ENCODE measurements at regions not wholly inside any gene's neighbourhood (a gene's known extent, or its start where the extent isn't known, plus 50 kb on each side); places are given as distances from the start of the nearest gene placed in this dataset.

- TF ChIP-seq, protein P1, sequence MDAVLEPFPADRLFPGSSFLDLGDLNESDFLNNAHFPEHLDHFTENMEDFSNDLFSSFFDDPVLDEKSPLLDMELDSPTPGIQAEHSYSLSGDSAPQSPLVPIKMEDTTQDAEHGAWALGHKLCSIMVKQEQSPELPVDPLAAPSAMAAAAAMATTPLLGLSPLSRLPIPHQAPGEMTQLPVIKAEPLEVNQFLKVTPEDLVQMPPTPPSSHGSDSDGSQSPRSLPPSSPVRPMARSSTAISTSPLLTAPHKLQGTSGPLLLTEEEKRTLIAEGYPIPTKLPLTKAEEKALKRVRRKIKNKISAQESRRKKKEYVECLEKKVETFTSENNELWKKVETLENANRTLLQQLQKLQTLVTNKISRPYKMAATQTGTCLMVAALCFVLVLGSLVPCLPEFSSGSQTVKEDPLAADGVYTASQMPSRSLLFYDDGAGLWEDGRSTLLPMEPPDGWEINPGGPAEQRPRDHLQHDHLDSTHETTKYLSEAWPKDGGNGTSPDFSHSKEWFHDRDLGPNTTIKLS (IDR thresholded peaks at IDR 0.05; ENCODE audit: borderline replicate concordance, low read depth) = no peak
- TF ChIP-seq, protein P2, sequence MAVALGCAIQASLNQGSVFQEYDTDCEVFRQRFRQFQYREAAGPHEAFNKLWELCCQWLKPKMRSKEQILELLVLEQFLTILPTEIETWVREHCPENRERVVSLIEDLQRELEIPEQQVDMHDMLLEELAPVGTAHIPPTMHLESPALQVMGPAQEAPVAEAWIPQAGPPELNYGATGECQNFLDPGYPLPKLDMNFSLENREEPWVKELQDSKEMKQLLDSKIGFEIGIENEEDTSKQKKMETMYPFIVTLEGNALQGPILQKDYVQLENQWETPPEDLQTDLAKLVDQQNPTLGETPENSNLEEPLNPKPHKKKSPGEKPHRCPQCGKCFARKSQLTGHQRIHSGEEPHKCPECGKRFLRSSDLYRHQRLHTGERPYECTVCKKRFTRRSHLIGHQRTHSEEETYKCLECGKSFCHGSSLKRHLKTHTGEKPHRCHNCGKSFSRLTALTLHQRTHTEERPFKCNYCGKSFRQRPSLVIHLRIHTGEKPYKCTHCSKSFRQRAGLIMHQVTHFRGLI (CRISPR knock-in tag; IDR thresholded peaks at IDR 0.05) = no peak
- TF ChIP-seq, protein P3, sequence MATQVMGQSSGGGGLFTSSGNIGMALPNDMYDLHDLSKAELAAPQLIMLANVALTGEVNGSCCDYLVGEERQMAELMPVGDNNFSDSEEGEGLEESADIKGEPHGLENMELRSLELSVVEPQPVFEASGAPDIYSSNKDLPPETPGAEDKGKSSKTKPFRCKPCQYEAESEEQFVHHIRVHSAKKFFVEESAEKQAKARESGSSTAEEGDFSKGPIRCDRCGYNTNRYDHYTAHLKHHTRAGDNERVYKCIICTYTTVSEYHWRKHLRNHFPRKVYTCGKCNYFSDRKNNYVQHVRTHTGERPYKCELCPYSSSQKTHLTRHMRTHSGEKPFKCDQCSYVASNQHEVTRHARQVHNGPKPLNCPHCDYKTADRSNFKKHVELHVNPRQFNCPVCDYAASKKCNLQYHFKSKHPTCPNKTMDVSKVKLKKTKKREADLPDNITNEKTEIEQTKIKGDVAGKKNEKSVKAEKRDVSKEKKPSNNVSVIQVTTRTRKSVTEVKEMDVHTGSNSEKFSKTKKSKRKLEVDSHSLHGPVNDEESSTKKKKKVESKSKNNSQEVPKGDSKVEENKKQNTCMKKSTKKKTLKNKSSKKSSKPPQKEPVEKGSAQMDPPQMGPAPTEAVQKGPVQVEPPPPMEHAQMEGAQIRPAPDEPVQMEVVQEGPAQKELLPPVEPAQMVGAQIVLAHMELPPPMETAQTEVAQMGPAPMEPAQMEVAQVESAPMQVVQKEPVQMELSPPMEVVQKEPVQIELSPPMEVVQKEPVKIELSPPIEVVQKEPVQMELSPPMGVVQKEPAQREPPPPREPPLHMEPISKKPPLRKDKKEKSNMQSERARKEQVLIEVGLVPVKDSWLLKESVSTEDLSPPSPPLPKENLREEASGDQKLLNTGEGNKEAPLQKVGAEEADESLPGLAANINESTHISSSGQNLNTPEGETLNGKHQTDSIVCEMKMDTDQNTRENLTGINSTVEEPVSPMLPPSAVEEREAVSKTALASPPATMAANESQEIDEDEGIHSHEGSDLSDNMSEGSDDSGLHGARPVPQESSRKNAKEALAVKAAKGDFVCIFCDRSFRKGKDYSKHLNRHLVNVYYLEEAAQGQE (IDR thresholded peaks at IDR 0.05; ENCODE audit: borderline replicate concordance) = no peak
- TF ChIP-seq, protein P3 (CRISPR knock-in tag; IDR thresholded peaks at IDR 0.05; ENCODE audit: low read depth) = no peak
These were observed 149.2 kb upstream of the NCKAP5 start (continued) for GRCh38 chr2:133717497-133717896.
